Body of pancreas (tissue), 4 donors: ENCODE measurements at regions not wholly inside any gene's neighbourhood (a gene's known extent, or its start where the extent isn't known, plus 50 kb on each side); places are given as distances from the start of the nearest gene placed in this dataset.

Source experiments
- POLR2A ChIP-seq, 3 donors: fragments of 450-650 bp; IDR thresholded peaks; one replicate each; pipeline ENCODE4 v1.6.1; 2016; ENCODE audit warnings: antibody characterized with exemption in 3 of 3, mild to moderate bottlenecking in 2 of 3
- TF ChIP-seq, protein P1 (sequence below), 7 experiments: fragments of 450-650 bp in 4 of 7; fragments of 200-600 bp in 3 of 7; sonication (generic) in 3 of 7; IDR thresholded peaks; one replicate each; pipeline ENCODE4 v1.5.1; 2016 to 2019; ENCODE audit warnings: antibody characterized with exemption in 7 of 7

DNA sequence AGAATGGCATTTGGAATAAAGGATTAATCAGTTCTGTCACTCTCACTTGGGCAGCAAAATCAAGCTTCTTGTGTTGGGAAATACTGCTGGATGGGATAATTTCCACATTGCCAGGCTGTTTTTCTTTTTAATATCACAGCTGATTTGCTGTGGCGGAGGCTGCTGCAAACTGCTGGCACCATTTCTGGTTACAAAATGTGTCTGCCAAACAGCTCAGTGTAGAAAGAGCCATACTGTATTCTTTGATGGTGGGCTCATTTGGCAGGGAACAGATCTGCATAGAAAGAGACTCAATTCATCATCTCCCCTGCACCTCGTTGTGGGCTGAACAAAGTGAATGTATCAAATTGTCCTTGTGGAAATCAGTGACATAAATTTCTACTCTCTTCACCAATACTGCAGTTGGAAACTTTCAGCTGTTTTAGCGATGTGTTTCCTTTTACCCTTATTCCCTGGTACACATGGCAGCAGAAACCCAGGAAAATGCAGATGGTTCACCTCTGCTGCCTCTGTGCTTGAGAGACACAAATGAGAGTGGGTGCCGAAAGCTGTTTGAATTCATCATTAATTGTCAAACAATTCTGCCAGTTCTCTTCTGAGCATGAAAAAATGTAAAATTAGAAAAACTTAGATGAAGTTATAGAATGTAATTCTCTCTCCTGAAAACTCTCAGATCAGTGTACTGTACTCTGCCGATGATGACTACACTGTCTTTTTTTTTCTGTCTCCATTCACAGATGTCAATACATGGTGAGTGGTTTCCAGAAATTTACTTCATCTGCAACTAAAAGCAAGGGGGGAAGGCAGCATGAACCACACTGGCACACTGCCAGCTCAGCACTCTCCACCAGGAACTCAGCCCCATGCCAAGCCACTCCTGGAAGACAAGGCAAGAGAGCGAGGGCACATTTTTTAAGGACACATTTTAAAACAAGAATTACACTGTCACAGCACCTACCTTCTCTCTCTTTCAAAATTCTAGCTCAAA is 75.0 kb downstream of the HMHB1 start:
- TF ChIP-seq, protein P1, sequence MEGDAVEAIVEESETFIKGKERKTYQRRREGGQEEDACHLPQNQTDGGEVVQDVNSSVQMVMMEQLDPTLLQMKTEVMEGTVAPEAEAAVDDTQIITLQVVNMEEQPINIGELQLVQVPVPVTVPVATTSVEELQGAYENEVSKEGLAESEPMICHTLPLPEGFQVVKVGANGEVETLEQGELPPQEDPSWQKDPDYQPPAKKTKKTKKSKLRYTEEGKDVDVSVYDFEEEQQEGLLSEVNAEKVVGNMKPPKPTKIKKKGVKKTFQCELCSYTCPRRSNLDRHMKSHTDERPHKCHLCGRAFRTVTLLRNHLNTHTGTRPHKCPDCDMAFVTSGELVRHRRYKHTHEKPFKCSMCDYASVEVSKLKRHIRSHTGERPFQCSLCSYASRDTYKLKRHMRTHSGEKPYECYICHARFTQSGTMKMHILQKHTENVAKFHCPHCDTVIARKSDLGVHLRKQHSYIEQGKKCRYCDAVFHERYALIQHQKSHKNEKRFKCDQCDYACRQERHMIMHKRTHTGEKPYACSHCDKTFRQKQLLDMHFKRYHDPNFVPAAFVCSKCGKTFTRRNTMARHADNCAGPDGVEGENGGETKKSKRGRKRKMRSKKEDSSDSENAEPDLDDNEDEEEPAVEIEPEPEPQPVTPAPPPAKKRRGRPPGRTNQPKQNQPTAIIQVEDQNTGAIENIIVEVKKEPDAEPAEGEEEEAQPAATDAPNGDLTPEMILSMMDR (IDR thresholded peaks at IDR 0.05), result no peak
- TF ChIP-seq POLR2A (IDR thresholded peaks at IDR 0.05), result no peak
